Uterus (tissue), 2 donors: ENCODE measurements at regions not wholly inside any gene's neighbourhood (a gene's known extent, or its start where the extent isn't known, plus 50 kb on each side); places are given as distances from the start of the nearest gene placed in this dataset.

ENCODE experiments used
- CTCF ChIP-seq, 4 experiments: fragments of 200-600 bp in 2 of 4; fragments of 450-650 bp in 2 of 4; sonication (generic) in 2 of 4; IDR thresholded peaks; one replicate each; pipeline ENCODE4 v1.5.1; 2016 to 2019; ENCODE audit warnings: antibody characterized with exemption in 4 of 4, mild to moderate bottlenecking in 2 of 4, moderate library complexity in 1 of 4
- POLR2A ChIP-seq, 2 donors: fragments of 450-650 bp; IDR thresholded peaks; one replicate each; pipeline ENCODE4 v1.6.1; 2016; ENCODE audit warnings: antibody characterized with exemption in 2 of 2, mild to moderate bottlenecking in 1 of 2, moderate library complexity in 1 of 2

GRCh38 chr5:142216931-142217330, 107.9 kb downstream of the SPRY4 start:
- no peak for TF ChIP-seq CTCF (IDR thresholded peaks at IDR 0.05)
- TF ChIP-seq POLR2A (IDR thresholded peaks at IDR 0.05), result no peak
